HCT116 (cell line): ENCODE measurements at regions not wholly inside any gene's neighbourhood (a gene's known extent, or its start where the extent isn't known, plus 50 kb on each side); places are given as distances from the start of the nearest gene placed in this dataset.

ENCODE experiments used
- ATAC-seq: fragments of 200-7000 bp; cut with Tn5 transposase; 2 replicates; pipeline ENCODE4 v1.9.1; 2020; ENCODE audit warnings: mild to moderate bottlenecking, moderate library complexity
- BruUV-seq: library from RNA; stranded (reverse); fragments of 400-500 nt; replicated peaks from 2 replicates; lab custom pipeline; 2021; lab: Mats Ljungman, UMichigan
- CTCF ChIA-PET: fragments of 300-600 bp; sonication (Branson Sonifier 250); formaldehyde crosslinking; loops from one replicate; lab custom pipeline; 2021; ENCODE audit warnings: antibody characterized with exemption; lab: Charles Lee
- POLR2A ChIA-PET: fragments of 300-600, 350-600 bp; sonication (Branson Sonifier 250); formaldehyde crosslinking; loops from one replicate; lab custom pipeline; 2021; ENCODE audit warnings: antibody characterized with exemption; lab: Charles Lee
- RAD21 ChIA-PET, 2 experiments: fragments of 300-600 bp; sonication (Branson Sonifier 250); formaldehyde crosslinking; loops; one replicate each; lab custom pipeline; 2023; ENCODE audit warnings: low total read pairs in 2 of 2; ENCODE audit not compliant: uncharacterized antibody in 2 of 2, unreplicated experiment in 2 of 2, low non-redundant PET in 1 of 2; lab: Charles Lee
- DNase-seq: peaks from one replicate; pipeline ENCODE4 v3.0.0-alpha.2; 2010; ENCODE audit warnings: low read depth, low spot score
- H2AFZ ChIP-seq: fragments of 200-600 bp; shearing (Covaris generic), sonication (generic); 2 replicates; pipeline ENCODE4 v1.6.1; 2017; ENCODE audit warnings: low read depth, mixed run types, mixed read lengths, antibody characterized with exemption, low read length; ENCODE audit not compliant: poor library complexity, severe bottlenecking
- H3K27ac ChIP-seq: 2 replicates; pipeline ENCODE4 v1.5.1; 2012; ENCODE audit warnings: low read depth, low read length
- H3K27me3 ChIP-seq: fragments of 200-600 bp; sonication (generic); 2 replicates; pipeline ENCODE4 v1.6.1; 2016; ENCODE audit warnings: mixed run types, low read length, mixed read lengths; ENCODE audit not compliant: insufficient read depth
- H3K36me3 ChIP-seq, 2 experiments: fragments of 200-500 bp in 1 of 2; fragments of 200-600 bp in 1 of 2; sonication (Bioruptor generic) in 1 of 2; sonication (generic) in 1 of 2; 2 replicates each; pipeline versions ENCODE4 v1.5.1 to v1.6.1; 2014 to 2016; ENCODE audit warnings: low read length in 2 of 2, inconsistent platforms in 1 of 2, mixed read lengths in 1 of 2, mixed run types in 1 of 2; ENCODE audit not compliant: insufficient read depth in 2 of 2, control insufficient read depth in 1 of 2
- H3K4me1 ChIP-seq, 2 experiments: fragments of 200-600 bp in 1 of 2; sonication (generic) in 1 of 2; 2 replicates each; pipeline versions ENCODE4 v1.5.1 to v1.6.1; 2012 to 2017; ENCODE audit warnings: low read length in 2 of 2, inconsistent platforms in 1 of 2, mild to moderate bottlenecking in 1 of 2, mixed read lengths in 1 of 2, mixed run types in 1 of 2, moderate library complexity in 1 of 2; ENCODE audit not compliant: insufficient read depth in 2 of 2, control insufficient read depth in 1 of 2
- H3K4me2 ChIP-seq: fragments of 200-600 bp; sonication (generic); 2 replicates; pipeline ENCODE4 v1.6.1; 2017; ENCODE audit warnings: mixed run types, low read length, mixed read lengths
- H3K4me3 ChIP-seq, 2 experiments: fragments of 200-600 bp in 1 of 2; sonication (generic) in 1 of 2; replicated peaks in 1 of 2; 2 replicates each; pipeline ENCODE4 v1.5.1; 2011 to 2016; ENCODE audit warnings: low read length in 2 of 2, control low read depth in 1 of 2, low read depth in 1 of 2, mild to moderate bottlenecking in 1 of 2, mixed read lengths in 1 of 2, mixed run types in 1 of 2
- H3K79me2 ChIP-seq: fragments of 200-600 bp; sonication (generic); 2 replicates; pipeline ENCODE4 v1.6.1; 2017; ENCODE audit warnings: mild to moderate bottlenecking, mixed run types, low read length, moderate library complexity, mixed read lengths; ENCODE audit not compliant: insufficient read depth
- H3K9ac ChIP-seq: fragments of 200-600 bp; sonication (generic); 2 replicates; pipeline ENCODE4 v1.6.1; 2016; ENCODE audit warnings: low read length, mixed read lengths
- H3K9me2 ChIP-seq: fragments of 200-600 bp; sonication (generic), shearing (Covaris generic); 2 replicates; pipeline ENCODE4 v1.6.1; 2017; ENCODE audit warnings: mixed run types, mild to moderate bottlenecking, moderate library complexity; ENCODE audit not compliant: insufficient read depth
- H3K9me3 ChIP-seq, 2 experiments: fragments of 200-500 bp in 1 of 2; fragments of 200-600 bp in 1 of 2; sonication (Bioruptor generic) in 1 of 2; sonication (generic) in 1 of 2; 2 replicates each; pipeline ENCODE4 v1.6.1; 2014 to 2017; ENCODE audit warnings: low read length in 2 of 2, mixed read lengths in 2 of 2, inconsistent platforms in 1 of 2, low read depth in 1 of 2, mild to moderate bottlenecking in 1 of 2, mixed run types in 1 of 2, moderate library complexity in 1 of 2; ENCODE audit not compliant: control insufficient read depth in 1 of 2, insufficient read depth in 1 of 2
- H4K20me1 ChIP-seq: fragments of 200-600 bp; sonication (generic), shearing (Covaris generic); 2 replicates; pipeline ENCODE4 v1.6.1; 2017; ENCODE audit warnings: mixed run types, mild to moderate bottlenecking, moderate library complexity; ENCODE audit not compliant: insufficient read depth
- CBX3 ChIP-seq: IDR thresholded peaks from 2 replicates; pipeline ENCODE4 v1.6.1; 2012; ENCODE audit warnings: low read depth
- EGR1 ChIP-seq: IDR thresholded peaks from 2 replicates; pipeline ENCODE4 v1.6.1; 2012; ENCODE audit warnings: low read depth
- ELF1 ChIP-seq: IDR thresholded peaks from 2 replicates; pipeline ENCODE4 v1.6.1; 2012; ENCODE audit warnings: low read depth, borderline replicate concordance
- JUND ChIP-seq: IDR thresholded peaks from 2 replicates; pipeline ENCODE4 v1.6.1; 2012
- POLR2A ChIP-seq: IDR thresholded peaks from 2 replicates; pipeline ENCODE4 v1.7.0; 2011; ENCODE audit warnings: borderline replicate concordance; ENCODE audit not compliant: insufficient read depth, insufficient read length; ENCODE audit errors: extremely low read depth
- RAD21 ChIP-seq: IDR thresholded peaks from 2 replicates; pipeline ENCODE4 v1.6.1; 2012; ENCODE audit warnings: low read depth, mild to moderate bottlenecking
- SIN3A ChIP-seq: IDR thresholded peaks from 2 replicates; pipeline ENCODE4 v1.6.1; 2012; ENCODE audit warnings: low read depth
- SP1 ChIP-seq: IDR thresholded peaks from 2 replicates; pipeline ENCODE4 v1.6.1; 2012; ENCODE audit warnings: low read depth
- SRF ChIP-seq: IDR thresholded peaks from 2 replicates; pipeline ENCODE4 v1.6.1; 2012; ENCODE audit warnings: low read depth
- YY1 ChIP-seq: IDR thresholded peaks from 2 replicates; pipeline ENCODE4 v1.6.1; 2011; ENCODE audit warnings: low read length, low read depth, moderate library complexity, mild to moderate bottlenecking; ENCODE audit not compliant: insufficient replicate concordance; ENCODE audit errors: extremely low read depth
- ZFX ChIP-seq: fragments of 450-650 bp; IDR thresholded peaks from 2 replicates; pipeline ENCODE4 v1.6.1; 2017
- ZNF274 ChIP-seq: fragments of 200-500 bp; sonication (Bioruptor generic); IDR thresholded peaks from 2 replicates; pipeline ENCODE4 v1.6.1; 2014; ENCODE audit warnings: mild to moderate bottlenecking, low read depth, low read length, inconsistent platforms
- intact Hi-C: fragments of 100-400 bp; cut with micrococcal nuclease; formaldehyde crosslinking; loops from 2 replicates; pipeline ENCODE4 v1.10.0; 2022
- TF ChIP-seq, protein P1 (sequence below): IDR thresholded peaks from 2 replicates; pipeline ENCODE4 v1.6.1; 2012
- TF ChIP-seq, protein P2 (sequence below), 3 experiments: fragments of 200-600 bp in 1 of 3; sonication (generic) in 1 of 3; IDR thresholded peaks in 2 of 3; conservative IDR thresholded peaks in 1 of 3; 2 replicates each; pipeline ENCODE4 v1.5.1; 2012 to 2017; ENCODE audit warnings: low read depth in 2 of 3, low read length in 2 of 3, antibody characterized with exemption in 1 of 3, borderline replicate concordance in 1 of 3, control low read depth in 1 of 3, mild to moderate bottlenecking in 1 of 3, mixed read lengths in 1 of 3, mixed run types in 1 of 3, moderate library complexity in 1 of 3; ENCODE audit not compliant: insufficient read depth in 1 of 3
- TF ChIP-seq, protein P3 (sequence below): IDR thresholded peaks from 2 replicates; pipeline ENCODE4 v1.6.1; 2012; ENCODE audit warnings: low read depth
- TF ChIP-seq, protein P4 (sequence below): IDR thresholded peaks from 2 replicates; pipeline ENCODE4 v1.6.1; 2012

DNA sequence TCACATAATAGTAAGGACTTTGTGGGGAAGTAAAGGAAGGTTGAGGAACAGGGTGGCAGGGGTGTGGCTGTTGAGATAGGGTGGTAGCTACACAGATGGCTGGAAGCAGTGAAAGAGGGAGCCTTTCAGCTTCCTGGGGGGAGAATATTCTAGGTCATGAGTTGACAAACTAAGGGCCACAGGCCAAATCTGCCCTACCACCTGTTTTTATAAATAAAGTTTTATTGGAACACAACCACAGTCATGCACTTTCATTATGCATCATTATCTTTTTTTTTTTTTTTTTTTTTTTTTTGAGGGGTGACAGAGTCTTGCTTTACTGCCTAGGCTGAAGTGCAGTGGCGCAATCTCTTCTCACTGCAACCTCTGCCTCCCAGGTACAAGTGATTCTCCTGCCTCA is 243.1 kb downstream of the NFATC2 start:
- ATAC-seq = no peak
- no peaks in the 10 kb centered on the region for H3K27me3 ChIP-seq
- no peak for DNase-seq
- intact Hi-C loops = no loop called here
- no peak overlapping the region for H3K4me2 ChIP-seq
- H3K9me2 ChIP-seq = no peaks in the 10 kb centered on the region
- H3K9ac ChIP-seq = no peak overlapping the region
- TF ChIP-seq SIN3A (no peak), CBX3 (no peak), EGR1 (no peak)
- TF ChIP-seq, protein P1, sequence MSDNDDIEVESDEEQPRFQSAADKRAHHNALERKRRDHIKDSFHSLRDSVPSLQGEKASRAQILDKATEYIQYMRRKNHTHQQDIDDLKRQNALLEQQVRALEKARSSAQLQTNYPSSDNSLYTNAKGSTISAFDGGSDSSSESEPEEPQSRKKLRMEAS = no peak
- ChIA-PET POLR2A (no interaction called here), CTCF (no interaction called here), RAD21 (no interaction called here)
- no peak overlapping the region for H3K27ac ChIP-seq
- no peaks in the 10 kb centered on the region for H3K79me2 ChIP-seq
- BruUV-seq = no TSS peak
- peaks cover 7 to 8% of the 10 kb centered on the region in 2 experiments; a peak in 2 of 4 replicates for H3K9me3 ChIP-seq
- no peak overlapping the region for H3K4me3 ChIP-seq
- no peak overlapping the region for H2AFZ ChIP-seq
- H4K20me1 ChIP-seq = no peaks in the 10 kb centered on the region
- H3K4me1 ChIP-seq = no peaks in the 10 kb centered on the region
- no peaks in the 10 kb centered on the region for H3K36me3 ChIP-seq

DNA sequence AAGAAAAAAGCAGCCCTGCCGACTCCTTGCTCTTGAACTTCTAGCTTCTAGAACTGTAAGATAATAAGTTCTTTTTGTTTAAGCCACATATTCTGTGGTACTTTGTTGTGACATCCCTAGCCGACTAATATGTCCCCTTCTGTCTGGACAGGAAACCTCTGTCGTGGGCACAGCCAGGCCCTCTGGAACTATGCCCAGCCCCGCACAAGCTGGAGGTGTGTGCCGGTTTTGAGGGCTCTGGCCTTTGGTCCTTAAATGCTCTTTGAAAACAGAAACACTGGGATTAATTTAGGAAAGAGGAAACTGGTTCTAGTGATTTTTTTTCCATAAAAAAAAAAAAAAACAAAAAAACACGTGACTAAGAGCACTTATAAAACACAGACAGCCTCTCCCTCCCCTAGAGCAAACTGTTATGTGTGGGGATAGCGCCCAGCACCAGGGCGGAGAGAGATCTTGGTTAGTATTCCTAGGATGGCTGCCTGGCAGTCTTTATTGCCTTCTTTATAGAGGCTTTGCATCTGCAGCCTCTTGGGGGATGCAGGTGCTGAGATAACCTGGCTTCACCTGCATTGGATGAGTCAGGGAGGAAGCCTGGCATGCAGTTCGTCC is 244.3 kb downstream of the NFATC2 start:
- H3K27me3 ChIP-seq = no peaks in the 10 kb centered on the region
- H3K79me2 ChIP-seq = no peaks in the 10 kb centered on the region
- no peak overlapping the region for H3K4me3 ChIP-seq
- ChIA-PET POLR2A (no interaction called here), RAD21 (no interaction called here), CTCF (no interaction called here)
- H4K20me1 ChIP-seq = no peaks in the 10 kb centered on the region
- no TSS peak for BruUV-seq
- no peak overlapping the region for H2AFZ ChIP-seq
- intact Hi-C loops = no loop called here
- H3K36me3 ChIP-seq = no peaks in the 10 kb centered on the region
- H3K9ac ChIP-seq = no peak overlapping the region
- H3K4me1 ChIP-seq = no peaks in the 10 kb centered on the region
- DNase-seq (no peak), ATAC-seq (no peak)
- no peaks in the 10 kb centered on the region for H3K9me3 ChIP-seq
- H3K4me2 ChIP-seq = no peak overlapping the region
- no peak overlapping the region for H3K27ac ChIP-seq
- H3K9me2 ChIP-seq = no peaks in the 10 kb centered on the region
- no peak for TF ChIP-seq SP1
- TF ChIP-seq, protein P1 = no peak
- TF ChIP-seq, protein P2, sequence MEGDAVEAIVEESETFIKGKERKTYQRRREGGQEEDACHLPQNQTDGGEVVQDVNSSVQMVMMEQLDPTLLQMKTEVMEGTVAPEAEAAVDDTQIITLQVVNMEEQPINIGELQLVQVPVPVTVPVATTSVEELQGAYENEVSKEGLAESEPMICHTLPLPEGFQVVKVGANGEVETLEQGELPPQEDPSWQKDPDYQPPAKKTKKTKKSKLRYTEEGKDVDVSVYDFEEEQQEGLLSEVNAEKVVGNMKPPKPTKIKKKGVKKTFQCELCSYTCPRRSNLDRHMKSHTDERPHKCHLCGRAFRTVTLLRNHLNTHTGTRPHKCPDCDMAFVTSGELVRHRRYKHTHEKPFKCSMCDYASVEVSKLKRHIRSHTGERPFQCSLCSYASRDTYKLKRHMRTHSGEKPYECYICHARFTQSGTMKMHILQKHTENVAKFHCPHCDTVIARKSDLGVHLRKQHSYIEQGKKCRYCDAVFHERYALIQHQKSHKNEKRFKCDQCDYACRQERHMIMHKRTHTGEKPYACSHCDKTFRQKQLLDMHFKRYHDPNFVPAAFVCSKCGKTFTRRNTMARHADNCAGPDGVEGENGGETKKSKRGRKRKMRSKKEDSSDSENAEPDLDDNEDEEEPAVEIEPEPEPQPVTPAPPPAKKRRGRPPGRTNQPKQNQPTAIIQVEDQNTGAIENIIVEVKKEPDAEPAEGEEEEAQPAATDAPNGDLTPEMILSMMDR (IDR thresholded peaks at IDR 0.05 in 2 of 3, conservative IDR thresholded peaks at IDR 0.05 in 1 of 3; ENCODE audit: borderline replicate concordance in 1 of 3, insufficient read depth in 1 of 3, low read depth in 2 of 3, low read length in 2 of 3) = no peak
- TF ChIP-seq RAD21 = no peak
- TF ChIP-seq ZFX = no peak
- TF ChIP-seq POLR2A = no peak
- TF ChIP-seq ZNF274 = no peak
- TF ChIP-seq YY1 = no peak
- no peak for TF ChIP-seq SIN3A
- TF ChIP-seq, protein P3, sequence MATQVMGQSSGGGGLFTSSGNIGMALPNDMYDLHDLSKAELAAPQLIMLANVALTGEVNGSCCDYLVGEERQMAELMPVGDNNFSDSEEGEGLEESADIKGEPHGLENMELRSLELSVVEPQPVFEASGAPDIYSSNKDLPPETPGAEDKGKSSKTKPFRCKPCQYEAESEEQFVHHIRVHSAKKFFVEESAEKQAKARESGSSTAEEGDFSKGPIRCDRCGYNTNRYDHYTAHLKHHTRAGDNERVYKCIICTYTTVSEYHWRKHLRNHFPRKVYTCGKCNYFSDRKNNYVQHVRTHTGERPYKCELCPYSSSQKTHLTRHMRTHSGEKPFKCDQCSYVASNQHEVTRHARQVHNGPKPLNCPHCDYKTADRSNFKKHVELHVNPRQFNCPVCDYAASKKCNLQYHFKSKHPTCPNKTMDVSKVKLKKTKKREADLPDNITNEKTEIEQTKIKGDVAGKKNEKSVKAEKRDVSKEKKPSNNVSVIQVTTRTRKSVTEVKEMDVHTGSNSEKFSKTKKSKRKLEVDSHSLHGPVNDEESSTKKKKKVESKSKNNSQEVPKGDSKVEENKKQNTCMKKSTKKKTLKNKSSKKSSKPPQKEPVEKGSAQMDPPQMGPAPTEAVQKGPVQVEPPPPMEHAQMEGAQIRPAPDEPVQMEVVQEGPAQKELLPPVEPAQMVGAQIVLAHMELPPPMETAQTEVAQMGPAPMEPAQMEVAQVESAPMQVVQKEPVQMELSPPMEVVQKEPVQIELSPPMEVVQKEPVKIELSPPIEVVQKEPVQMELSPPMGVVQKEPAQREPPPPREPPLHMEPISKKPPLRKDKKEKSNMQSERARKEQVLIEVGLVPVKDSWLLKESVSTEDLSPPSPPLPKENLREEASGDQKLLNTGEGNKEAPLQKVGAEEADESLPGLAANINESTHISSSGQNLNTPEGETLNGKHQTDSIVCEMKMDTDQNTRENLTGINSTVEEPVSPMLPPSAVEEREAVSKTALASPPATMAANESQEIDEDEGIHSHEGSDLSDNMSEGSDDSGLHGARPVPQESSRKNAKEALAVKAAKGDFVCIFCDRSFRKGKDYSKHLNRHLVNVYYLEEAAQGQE = no peak
- no peak for TF ChIP-seq JUND
- no peak for TF ChIP-seq SRF
- TF ChIP-seq, protein P4, sequence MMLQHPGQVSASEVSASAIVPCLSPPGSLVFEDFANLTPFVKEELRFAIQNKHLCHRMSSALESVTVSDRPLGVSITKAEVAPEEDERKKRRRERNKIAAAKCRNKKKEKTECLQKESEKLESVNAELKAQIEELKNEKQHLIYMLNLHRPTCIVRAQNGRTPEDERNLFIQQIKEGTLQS = no peak
- no peak for TF ChIP-seq ELF1
- no peak for TF ChIP-seq CBX3
